PFSK-1 (cell line): ENCODE measurements at regions not wholly inside any gene's neighbourhood (a gene's known extent, or its start where the extent isn't known, plus 50 kb on each side); places are given as distances from the start of the nearest gene placed in this dataset.

Experiments used
- TAF1 ChIP-seq: IDR thresholded peaks from 2 replicates; pipeline ENCODE4 v1.6.1; 2012; ENCODE audit warnings: low read length, control low read depth, borderline replicate concordance; ENCODE audit not compliant: insufficient read depth
- TF ChIP-seq, protein P1 (sequence below), 2 experiments: IDR thresholded peaks; 2 replicates each; pipeline versions ENCODE4 v1.6.1 to v1.8.0; 2011 to 2012; ENCODE audit warnings: low read depth in 2 of 2, low read length in 2 of 2, control low read depth in 1 of 2, inconsistent platforms in 1 of 2, mild to moderate bottlenecking in 1 of 2, moderate library complexity in 1 of 2; ENCODE audit not compliant: insufficient read depth in 1 of 2

DNA sequence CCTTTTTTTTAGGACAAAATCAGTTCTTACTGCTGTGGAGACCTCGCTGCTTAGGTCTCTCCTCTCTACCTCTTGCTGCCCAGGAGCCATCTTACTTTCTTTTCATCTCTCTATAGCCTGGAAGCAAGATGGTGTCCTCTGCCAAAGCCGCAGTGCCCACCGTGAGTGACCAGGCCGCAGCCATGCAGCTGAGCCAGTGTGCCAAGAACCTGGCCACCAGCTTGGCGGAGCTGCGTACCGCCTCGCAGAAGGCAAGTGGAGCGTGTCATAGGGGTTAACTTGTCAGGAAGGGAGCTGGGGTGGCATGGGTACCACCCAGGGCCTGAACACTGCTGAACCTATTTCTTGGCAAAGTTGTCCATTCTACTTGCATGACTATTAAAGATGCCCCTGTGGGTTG lies 320.3 kb upstream of the TPM1 start:
- no peak for TF ChIP-seq TAF1
- TF ChIP-seq, protein P1, sequence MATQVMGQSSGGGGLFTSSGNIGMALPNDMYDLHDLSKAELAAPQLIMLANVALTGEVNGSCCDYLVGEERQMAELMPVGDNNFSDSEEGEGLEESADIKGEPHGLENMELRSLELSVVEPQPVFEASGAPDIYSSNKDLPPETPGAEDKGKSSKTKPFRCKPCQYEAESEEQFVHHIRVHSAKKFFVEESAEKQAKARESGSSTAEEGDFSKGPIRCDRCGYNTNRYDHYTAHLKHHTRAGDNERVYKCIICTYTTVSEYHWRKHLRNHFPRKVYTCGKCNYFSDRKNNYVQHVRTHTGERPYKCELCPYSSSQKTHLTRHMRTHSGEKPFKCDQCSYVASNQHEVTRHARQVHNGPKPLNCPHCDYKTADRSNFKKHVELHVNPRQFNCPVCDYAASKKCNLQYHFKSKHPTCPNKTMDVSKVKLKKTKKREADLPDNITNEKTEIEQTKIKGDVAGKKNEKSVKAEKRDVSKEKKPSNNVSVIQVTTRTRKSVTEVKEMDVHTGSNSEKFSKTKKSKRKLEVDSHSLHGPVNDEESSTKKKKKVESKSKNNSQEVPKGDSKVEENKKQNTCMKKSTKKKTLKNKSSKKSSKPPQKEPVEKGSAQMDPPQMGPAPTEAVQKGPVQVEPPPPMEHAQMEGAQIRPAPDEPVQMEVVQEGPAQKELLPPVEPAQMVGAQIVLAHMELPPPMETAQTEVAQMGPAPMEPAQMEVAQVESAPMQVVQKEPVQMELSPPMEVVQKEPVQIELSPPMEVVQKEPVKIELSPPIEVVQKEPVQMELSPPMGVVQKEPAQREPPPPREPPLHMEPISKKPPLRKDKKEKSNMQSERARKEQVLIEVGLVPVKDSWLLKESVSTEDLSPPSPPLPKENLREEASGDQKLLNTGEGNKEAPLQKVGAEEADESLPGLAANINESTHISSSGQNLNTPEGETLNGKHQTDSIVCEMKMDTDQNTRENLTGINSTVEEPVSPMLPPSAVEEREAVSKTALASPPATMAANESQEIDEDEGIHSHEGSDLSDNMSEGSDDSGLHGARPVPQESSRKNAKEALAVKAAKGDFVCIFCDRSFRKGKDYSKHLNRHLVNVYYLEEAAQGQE (IDR thresholded peaks at IDR 0.05; ENCODE audit: insufficient read depth in 1 of 2, low read depth in 2 of 2, low read length in 2 of 2): no peak
